ENCODE measurements at regions not wholly inside any gene's neighbourhood (a gene's known extent, or its start where the extent isn't known, plus 50 kb on each side); places are given as distances from the start of the nearest gene placed in this dataset.

- TF ChIP-seq GATA2 (IDR thresholded peaks at IDR 0.05; ENCODE audit: low read depth, low read length) (no peak), GATA3 (IDR thresholded peaks at IDR 0.05; ENCODE audit: low read depth, low read length) (no peak)
Observed at GRCh38 chr13:89784161-89784809, 1563.2 kb upstream of the MIR17HG start.

Data from SH-SY5Y (cell line).